SK-N-SH treated with all-trans-retinoic acid at 6 μM for 48 hours (cell line): ENCODE measurements at regions not wholly inside any gene's neighbourhood (a gene's known extent, or its start where the extent isn't known, plus 50 kb on each side); places are given as distances from the start of the nearest gene placed in this dataset.

Experiments used
- ATAC-seq: fragments of 200-7000 bp; cut with Tn5 transposase; 3 replicates; pipeline ENCODE4 v1.9.1; 2020; ENCODE audit warnings: mild to moderate bottlenecking, moderate library complexity
- ARNTL ChIP-seq: fragments of 450-650 bp; formaldehyde crosslinking; IDR thresholded peaks from 2 replicates; pipeline ENCODE4 v1.5.0; 2020; ENCODE audit warnings: low read depth, mild to moderate bottlenecking, moderate library complexity, borderline replicate concordance
- BACH2 ChIP-seq: fragments of 250-450 bp; sonication (Bioruptor Pico); IDR thresholded peaks from 2 replicates; pipeline ENCODE4 v1.9.0; 2021; ENCODE audit warnings: mild to moderate bottlenecking, borderline replicate concordance
- CREB5 ChIP-seq: fragments of 250-450 bp; sonication (Bioruptor Pico); IDR thresholded peaks from 2 replicates; pipeline ENCODE4 v1.5.1; 2020; ENCODE audit warnings: low read depth, mild to moderate bottlenecking, moderate library complexity
- CSDC2 ChIP-seq: fragments of 250-450 bp; sonication (Bioruptor Pico); IDR thresholded peaks from 2 replicates; pipeline ENCODE4 v1.5.0; 2020; ENCODE audit warnings: mild to moderate bottlenecking, moderate library complexity
- ESRRG ChIP-seq: fragments of 250-450 bp; sonication (Bioruptor Pico); IDR thresholded peaks from 2 replicates; pipeline ENCODE4 v1.6.1; 2021; ENCODE audit warnings: mild to moderate bottlenecking
- GLIS3 ChIP-seq: fragments of 250-450 bp; sonication (Bioruptor Pico); IDR thresholded peaks from 2 replicates; pipeline ENCODE4 v1.5.0; 2020; ENCODE audit warnings: mild to moderate bottlenecking, moderate library complexity
- ISL1 ChIP-seq: fragments of 250-450 bp; sonication (Bioruptor Pico); IDR thresholded peaks from 2 replicates; pipeline ENCODE4 v2.1.2; 2022; ENCODE audit warnings: mild to moderate bottlenecking, moderate library complexity
- OSR1 ChIP-seq: fragments of 250-450 bp; sonication (Bioruptor Pico); IDR thresholded peaks from 2 replicates; pipeline ENCODE4 v1.8.0; 2022; ENCODE audit warnings: moderate library complexity, mild to moderate bottlenecking, inconsistent platforms
- PATZ1 ChIP-seq: fragments of 250-450 bp; sonication (Bioruptor Pico); IDR thresholded peaks from 2 replicates; pipeline ENCODE4 v1.8.0; 2020; ENCODE audit warnings: mild to moderate bottlenecking, moderate library complexity, borderline replicate concordance
- POU6F1 ChIP-seq: fragments of 250-450 bp; sonication (Bioruptor Pico); IDR thresholded peaks from 2 replicates; pipeline ENCODE4 v1.8.0; 2021; ENCODE audit warnings: low read depth, mild to moderate bottlenecking, moderate library complexity, borderline replicate concordance
- PPARA ChIP-seq: fragments of 250-450 bp; sonication (Bioruptor Pico); IDR thresholded peaks from 2 replicates; pipeline ENCODE4 v1.5.0; 2020; ENCODE audit warnings: mild to moderate bottlenecking, borderline replicate concordance
- RARB ChIP-seq: fragments of 250-450 bp; sonication (Bioruptor Pico); IDR thresholded peaks from 2 replicates; pipeline ENCODE4 v1.8.0; 2021; ENCODE audit warnings: mild to moderate bottlenecking, moderate library complexity
- SNAI2 ChIP-seq: fragments of 250-450 bp; sonication (Bioruptor Pico); IDR thresholded peaks from 2 replicates; pipeline ENCODE4 v1.5.0; 2020; ENCODE audit warnings: mild to moderate bottlenecking, moderate library complexity
- TCF4 ChIP-seq: fragments of 250-450 bp; sonication (Bioruptor Pico); IDR thresholded peaks from 2 replicates; pipeline ENCODE4 v1.8.0; 2021; ENCODE audit warnings: mild to moderate bottlenecking, moderate library complexity, borderline replicate concordance
- TSHZ2 ChIP-seq: fragments of 250-450 bp; sonication (Bioruptor Pico); IDR thresholded peaks from 2 replicates; pipeline ENCODE4 v1.5.0; 2020; ENCODE audit warnings: mild to moderate bottlenecking, moderate library complexity
- ZC3H10 ChIP-seq: fragments of 250-450 bp; sonication (Bioruptor Pico); IDR thresholded peaks from 2 replicates; pipeline ENCODE4 v1.5.1; 2021; ENCODE audit warnings: mild to moderate bottlenecking, moderate library complexity
- ZFP3 ChIP-seq: fragments of 250-450 bp; sonication (Bioruptor Pico); IDR thresholded peaks from 2 replicates; pipeline ENCODE4 v1.5.0; 2020; ENCODE audit warnings: mild to moderate bottlenecking, moderate library complexity
- ZFP30 ChIP-seq: fragments of 450-650 bp; formaldehyde crosslinking; IDR thresholded peaks from 2 replicates; pipeline ENCODE4 v1.5.0; 2022; ENCODE audit warnings: mild to moderate bottlenecking, moderate library complexity
- ZNF565 ChIP-seq: fragments of 450-650 bp; formaldehyde crosslinking; conservative IDR thresholded peaks from 2 replicates; pipeline ENCODE4 v1.5.0; 2020; ENCODE audit warnings: low read depth, mild to moderate bottlenecking, moderate library complexity
- ZNF70 ChIP-seq: fragments of 450-650 bp; formaldehyde crosslinking; IDR thresholded peaks from 2 replicates; pipeline ENCODE4 v1.5.0; 2020; ENCODE audit warnings: mild to moderate bottlenecking, moderate library complexity
- ZNF8 ChIP-seq: fragments of 450-650 bp; formaldehyde crosslinking; IDR thresholded peaks from 2 replicates; pipeline ENCODE4 v1.5.0; 2020; ENCODE audit warnings: mild to moderate bottlenecking, moderate library complexity

- TF ChIP-seq ZNF565 (CRISPR knock-in tag) (no peak), POU6F1 (CRISPR knock-in tag) (no peak), RARB (no peak), ZFP30 (CRISPR knock-in tag) (no peak), TSHZ2 (CRISPR knock-in tag) (no peak)
- no peak for ATAC-seq
These were observed 207.3 kb downstream of the OTOR start for GRCh38 chr20:16955462-16955861.

GRCh38 chr20:16955971-16956370 is 207.8 kb downstream of the OTOR start:
- TF ChIP-seq GLIS3 (CRISPR knock-in tag), result no peak
- no peak for TF ChIP-seq ZNF70 (CRISPR knock-in tag)
- TF ChIP-seq ISL1 (CRISPR knock-in tag), result no peak
- no peak for TF ChIP-seq ZFP3 (CRISPR knock-in tag)
- TF ChIP-seq SNAI2 (CRISPR knock-in tag), result no peak
- no peak for TF ChIP-seq OSR1 (CRISPR knock-in tag)
- no peak for TF ChIP-seq PATZ1 (CRISPR knock-in tag)
- no peak for ATAC-seq

GRCh38 chr20:16965401-16965800 is 217.2 kb downstream of the OTOR start:
- TF ChIP-seq BACH2 (CRISPR knock-in tag), result no peak
- TF ChIP-seq ZNF565 (CRISPR knock-in tag), result no peak
- no peak for TF ChIP-seq ZC3H10 (CRISPR knock-in tag)
- no peak for TF ChIP-seq TCF4 (CRISPR knock-in tag)
- no peak for TF ChIP-seq ZNF8
- TF ChIP-seq ARNTL, result no peak
- TF ChIP-seq ZNF70 (CRISPR knock-in tag), result no peak

GRCh38 chr20:16966276-16966880 is 218.2 kb downstream of the OTOR start:
- ATAC-seq, result no peak
- TF ChIP-seq GLIS3 (CRISPR knock-in tag), result no peak
- TF ChIP-seq TCF4 (CRISPR knock-in tag), result no peak
- no peak for TF ChIP-seq RARB
- no peak for TF ChIP-seq ZFP3 (CRISPR knock-in tag)
- no peak for TF ChIP-seq ZNF70 (CRISPR knock-in tag)
- no peak for TF ChIP-seq ISL1 (CRISPR knock-in tag)
- TF ChIP-seq PPARA (CRISPR knock-in tag), result no peak
- TF ChIP-seq CREB5 (CRISPR knock-in tag), result no peak
- no peak for TF ChIP-seq SNAI2 (CRISPR knock-in tag)
- TF ChIP-seq ZNF8, result no peak

More at GRCh38 chr20:16965401-16965800, 217.2 kb downstream of the OTOR start:
- ATAC-seq, result no peak

GRCh38 chr20:16968099-16968498 is 219.9 kb downstream of the OTOR start:
- ATAC-seq, result no peak
- TF ChIP-seq BACH2 (CRISPR knock-in tag) (no peak), PPARA (CRISPR knock-in tag) (no peak), GLIS3 (CRISPR knock-in tag) (no peak), ZNF70 (CRISPR knock-in tag) (no peak), ZFP30 (CRISPR knock-in tag) (no peak), CSDC2 (CRISPR knock-in tag) (no peak), CREB5 (CRISPR knock-in tag) (no peak), TCF4 (CRISPR knock-in tag) (no peak), ISL1 (CRISPR knock-in tag) (no peak), OSR1 (CRISPR knock-in tag) (no peak), ESRRG (CRISPR knock-in tag) (no peak)
